ENCODE measurements at regions not wholly inside any gene's neighbourhood (a gene's known extent, or its start where the extent isn't known, plus 50 kb on each side); places are given as distances from the start of the nearest gene placed in this dataset.
"Not testable (repeated sequence)": the region's sequence is repeated elsewhere in the genome, so short reads cannot be mapped to it uniquely, and the experiment has no call there.

- no peak for DNase-seq (ENCODE audit: low spot score)
- in situ Hi-C loops (cut with MboI; ENCODE audit: low pct_unique_long_range_greater_than_20kb, low sequenced_read_pairs, unreplicated experiment), result no loop called here
- TF ChIP-seq CTCF (IDR thresholded peaks at IDR 0.05; ENCODE audit: extremely low read depth, insufficient read depth, missing control alignments), result no peak
Observed at GRCh38 chr13:80704369-80704768, 363.4 kb upstream of the SPRY2 start.

GRCh38 chr13:80695841-80696240, 354.9 kb upstream of the SPRY2 start:
- no peak for TF ChIP-seq CTCF (IDR thresholded peaks at IDR 0.05; ENCODE audit: extremely low read depth, insufficient read depth, missing control alignments)
- no peak for DNase-seq (ENCODE audit: low spot score)
- in situ Hi-C loops (cut with MboI; ENCODE audit: low pct_unique_long_range_greater_than_20kb, low sequenced_read_pairs, unreplicated experiment), result no loop called here

GRCh38 chr13:80691814-80692213, 350.9 kb upstream of the SPRY2 start:
- in situ Hi-C loops (cut with MboI; ENCODE audit: low pct_unique_long_range_greater_than_20kb, low sequenced_read_pairs, unreplicated experiment), result not testable (repeated sequence)

GRCh38 chr13:80690208-80690607, 349.3 kb upstream of the SPRY2 start:
- DNase-seq (ENCODE audit: low spot score), result no peak
- in situ Hi-C loops (cut with MboI; ENCODE audit: low pct_unique_long_range_greater_than_20kb, low sequenced_read_pairs, unreplicated experiment), result no loop called here
- no peak for TF ChIP-seq CTCF (IDR thresholded peaks at IDR 0.05; ENCODE audit: extremely low read depth, insufficient read depth, missing control alignments)

More at GRCh38 chr13:80691814-80692213, 350.9 kb upstream of the SPRY2 start:
- not testable (repeated sequence) for DNase-seq (ENCODE audit: low spot score)

- in situ Hi-C loops (cut with MboI; ENCODE audit: low pct_unique_long_range_greater_than_20kb, low sequenced_read_pairs, unreplicated experiment), result no loop called here
- no peak for TF ChIP-seq CTCF (IDR thresholded peaks at IDR 0.05; ENCODE audit: extremely low read depth, insufficient read depth, missing control alignments)
- DNase-seq (ENCODE audit: low spot score), result no peak
Observed at GRCh38 chr13:80688593-80688992, 347.7 kb upstream of the SPRY2 start.

GRCh38 chr13:80685942-80686341, 345.0 kb upstream of the SPRY2 start:
- no peak for TF ChIP-seq CTCF (IDR thresholded peaks at IDR 0.05; ENCODE audit: extremely low read depth, insufficient read depth, missing control alignments)
- DNase-seq (ENCODE audit: low spot score), result no peak
- in situ Hi-C loops (cut with MboI; ENCODE audit: low pct_unique_long_range_greater_than_20kb, low sequenced_read_pairs, unreplicated experiment), result no loop called here

GRCh38 chr13:80684217-80684991, 343.5 kb upstream of the SPRY2 start:
- no peak for DNase-seq (ENCODE audit: low spot score)
- in situ Hi-C loops (cut with MboI; ENCODE audit: low pct_unique_long_range_greater_than_20kb, low sequenced_read_pairs, unreplicated experiment), result no loop called here
- TF ChIP-seq CTCF (IDR thresholded peaks at IDR 0.05; ENCODE audit: extremely low read depth, insufficient read depth, missing control alignments), result no peak
